GM18868 (cell line): ENCODE measurements at regions not wholly inside any gene's neighbourhood (a gene's known extent, or its start where the extent isn't known, plus 50 kb on each side); places are given as distances from the start of the nearest gene placed in this dataset.
A peak's percentile ranks its signal among the peaks of the same experiment; 100 is the strongest.

Experiments used
- ATAC-seq: cut with Tn5 transposase; IDR thresholded peaks from one replicate; pipeline ENCODE4 v1.9.1; 2021; ENCODE audit warnings: mild to moderate bottlenecking, moderate library complexity; ENCODE audit not compliant: unreplicated experiment

DNA sequence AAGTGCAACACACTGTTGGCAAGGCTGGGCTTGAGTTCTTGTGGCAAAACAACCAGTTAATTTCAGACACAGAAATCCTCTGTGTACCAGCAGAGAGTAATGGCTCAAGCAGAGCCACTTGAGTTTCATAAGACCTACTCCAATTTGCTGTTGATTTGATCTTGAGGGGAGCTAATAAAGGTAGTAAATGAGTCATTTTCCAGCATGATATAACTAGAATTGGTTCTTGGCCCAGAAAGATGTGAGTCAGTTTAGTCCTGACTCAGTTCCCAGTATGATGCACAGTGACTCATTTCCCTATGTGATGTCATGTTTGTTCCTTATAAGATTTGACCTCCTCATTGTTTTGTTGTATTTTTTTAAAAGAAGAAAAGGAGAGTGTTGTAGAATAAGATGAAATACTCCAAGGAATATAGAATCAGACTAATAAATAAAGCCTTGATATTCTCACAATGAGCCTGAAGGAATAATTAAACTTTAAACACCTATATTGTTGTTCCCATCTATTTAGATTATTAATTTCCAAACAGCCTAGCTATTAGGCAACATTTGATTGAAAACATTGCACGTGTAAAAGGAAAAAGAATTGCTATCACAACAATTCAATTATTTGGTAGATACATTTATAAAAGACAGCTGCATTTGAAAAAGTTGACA is 186.2 kb downstream of the REEP3 start:
- peak; percentile 87 for ATAC-seq

DNA sequence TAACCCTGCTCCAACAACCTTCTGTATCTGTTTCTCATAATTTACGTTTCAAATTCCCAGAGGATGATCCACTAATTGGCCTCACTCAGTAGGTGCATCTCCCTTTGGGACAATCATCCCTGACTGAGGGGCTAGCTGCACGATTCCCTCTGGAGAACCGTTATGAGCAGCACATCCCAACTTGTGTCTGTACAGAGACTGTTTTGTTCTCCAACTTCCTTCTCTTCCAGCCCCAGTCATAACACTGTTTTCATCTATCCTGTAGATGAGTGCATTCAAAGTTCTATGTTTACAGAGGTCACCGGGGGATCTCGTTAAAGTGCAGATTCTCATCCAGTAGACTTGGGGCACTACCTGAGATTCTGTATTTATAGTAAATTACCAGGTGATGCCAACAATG is 187.2 kb downstream of the REEP3 start:
- no peak for ATAC-seq

DNA sequence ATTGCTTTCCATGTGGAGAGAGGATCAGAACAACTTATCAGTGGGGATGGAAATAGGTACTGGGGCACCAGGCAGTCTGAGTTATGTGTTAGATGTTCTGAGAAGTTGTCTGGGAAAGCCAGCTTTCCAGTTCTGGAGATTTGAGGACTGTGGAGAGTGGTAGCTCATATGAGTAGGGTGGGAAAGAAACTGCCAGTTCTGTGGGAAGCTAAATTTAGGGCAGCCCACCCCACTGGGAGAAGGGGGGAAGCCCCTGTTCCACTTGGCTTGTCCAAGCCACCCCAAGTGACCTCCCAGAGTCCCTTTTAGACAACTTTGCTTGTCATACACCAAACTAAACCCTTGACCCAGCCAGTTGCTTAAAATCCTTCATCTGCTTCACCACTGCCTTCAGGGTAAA is 189.5 kb downstream of the REEP3 start:
- ATAC-seq = no peak

DNA sequence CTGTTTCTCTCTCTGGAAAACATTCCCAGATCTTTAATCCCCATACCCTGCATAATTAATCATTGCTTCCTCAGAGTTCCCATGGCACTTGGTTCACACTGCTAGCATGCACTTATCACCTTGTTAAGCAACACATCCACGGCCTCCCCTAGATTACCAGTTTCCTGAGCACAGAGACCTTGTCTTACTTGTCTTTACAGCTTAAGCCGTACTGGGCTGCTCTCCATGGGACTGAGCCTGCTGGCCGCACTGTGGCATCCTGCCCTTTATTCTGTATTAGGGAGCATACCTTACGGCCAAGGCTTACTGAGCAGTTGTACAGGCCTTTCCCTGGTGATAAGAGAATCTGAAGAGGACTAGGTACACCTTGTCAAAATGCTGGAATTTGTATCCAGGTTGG is 190.2 kb downstream of the REEP3 start:
- no peak for ATAC-seq

DNA sequence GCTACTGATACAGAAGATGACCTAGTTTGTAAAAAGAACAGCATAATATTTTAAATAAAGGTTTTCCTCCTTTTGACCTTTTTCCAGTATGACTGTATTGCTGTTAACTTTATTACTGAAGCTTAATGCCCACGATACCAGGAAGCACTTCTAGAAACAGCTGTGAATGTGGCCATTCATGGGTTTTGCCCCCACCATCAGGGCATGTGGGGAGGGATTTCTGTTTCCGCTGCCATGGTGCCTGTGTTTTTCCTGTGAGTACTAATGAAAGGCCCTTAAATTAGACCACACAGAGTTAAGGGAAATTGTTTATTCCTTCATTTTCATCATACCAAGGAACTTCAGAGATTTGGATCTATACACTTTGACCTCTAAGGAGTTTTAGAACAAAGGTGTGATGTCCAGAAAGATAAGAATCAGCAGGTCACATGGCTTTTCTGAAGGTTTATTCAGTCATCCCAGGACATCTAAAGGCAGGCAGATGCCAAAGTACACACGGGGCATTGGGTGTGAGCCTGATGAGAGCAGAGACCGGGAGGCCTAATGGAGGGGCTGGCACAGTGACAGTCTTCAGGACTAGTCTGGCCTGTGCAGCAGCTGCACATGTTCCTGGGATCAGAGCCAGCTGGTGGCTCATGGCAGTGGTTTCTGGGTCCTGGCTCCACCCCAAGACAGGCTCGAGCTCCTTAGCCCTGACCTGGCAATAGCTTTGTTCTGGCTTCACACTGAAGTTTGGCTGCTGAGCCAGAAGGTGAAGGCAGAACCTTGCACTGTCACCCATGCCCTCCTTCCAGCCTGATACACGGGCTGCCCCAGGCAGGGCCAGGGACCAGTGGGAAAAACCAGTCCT is 190.9 kb downstream of the REEP3 start:
- ATAC-seq = no peak

DNA sequence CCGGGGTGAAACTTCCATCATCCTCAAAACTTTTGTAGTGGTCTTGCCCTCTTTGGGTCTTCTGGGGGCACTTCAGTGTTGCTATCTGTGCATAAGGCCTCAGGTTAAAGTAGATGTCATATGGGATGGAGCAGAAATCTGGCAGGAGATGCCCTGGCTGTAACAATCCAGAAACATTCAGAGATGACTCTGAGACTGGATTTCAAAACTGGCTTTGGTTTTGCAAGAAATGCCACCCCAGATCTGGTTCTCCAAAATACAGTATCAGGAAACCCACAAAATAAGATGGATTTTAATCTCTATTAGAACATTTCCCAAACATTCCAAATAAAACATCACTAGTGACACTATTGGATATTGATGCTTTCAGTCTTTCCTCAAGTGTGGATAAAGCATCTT is 191.5 kb downstream of the REEP3 start:
- ATAC-seq = no peak

DNA sequence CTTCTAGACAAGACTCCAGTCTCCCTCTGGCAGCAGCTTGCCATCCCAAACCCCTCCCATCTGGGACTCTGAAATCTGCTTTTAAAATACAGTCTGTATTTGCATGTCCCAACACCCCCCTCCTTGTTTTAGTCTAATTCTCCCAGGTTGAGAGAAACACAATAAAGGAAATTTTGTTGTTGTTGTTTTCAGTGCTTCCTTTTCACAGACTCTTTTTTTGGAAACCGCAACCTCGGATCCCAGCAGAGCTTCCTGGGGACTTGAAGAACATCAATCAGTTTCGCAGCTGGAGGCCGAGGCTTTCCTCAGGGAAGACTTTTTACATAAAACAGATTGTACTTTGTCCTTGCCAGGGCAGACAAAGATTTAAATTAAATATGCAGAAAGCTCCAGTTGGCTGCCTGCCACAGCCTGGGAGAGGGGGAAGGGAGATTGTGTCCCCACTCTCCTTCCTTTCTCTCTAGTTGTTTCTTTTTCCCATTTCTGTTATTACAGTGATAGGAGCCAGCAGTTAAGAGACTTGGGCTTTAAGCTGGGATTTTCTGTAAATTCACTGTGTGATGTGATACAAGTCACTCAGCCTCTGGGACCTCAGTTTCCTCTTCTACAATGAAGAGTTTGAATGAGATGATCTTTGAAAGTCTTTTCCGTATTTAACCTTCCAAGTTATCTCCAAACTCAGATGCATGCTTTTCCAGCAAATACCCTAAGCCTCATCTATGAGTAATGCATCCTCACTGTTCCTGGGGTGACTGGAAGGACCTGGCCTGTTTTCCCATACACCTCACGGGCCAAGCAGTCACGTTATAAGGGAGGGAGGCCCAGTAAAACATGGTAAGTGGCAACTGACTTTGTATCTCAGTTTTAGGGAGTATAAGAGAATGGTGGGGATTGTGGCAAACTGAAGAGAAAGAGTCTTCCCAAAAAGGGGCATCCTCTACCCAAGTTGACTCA is 192.3 kb downstream of the REEP3 start:
- ATAC-seq = no peak

DNA sequence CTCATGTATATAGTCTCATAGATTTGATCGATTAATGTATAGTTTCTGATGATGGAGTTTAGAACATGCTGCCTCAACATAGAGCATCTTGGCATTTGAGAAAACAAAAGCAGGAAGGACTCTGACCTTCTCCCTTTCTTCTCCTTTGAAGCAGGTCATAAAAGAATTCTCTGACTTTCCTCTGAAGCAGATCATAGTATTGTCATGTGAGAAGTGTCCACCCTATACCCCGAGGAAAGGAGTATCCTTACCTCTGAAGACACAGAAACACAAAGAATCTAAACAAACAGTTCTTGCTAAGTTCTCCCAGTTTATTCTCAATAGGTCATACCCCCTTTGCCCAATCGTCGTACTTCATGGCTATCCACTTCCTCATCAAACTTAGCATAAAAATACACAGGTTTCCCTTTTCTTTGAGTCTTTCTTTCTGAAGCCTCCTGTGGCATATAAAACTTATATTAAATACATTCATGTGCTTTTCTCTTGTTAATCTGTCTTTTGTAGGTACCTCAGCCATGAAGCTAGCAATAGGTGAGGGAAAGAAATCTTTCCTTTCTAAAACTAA is 194.9 kb downstream of the REEP3 start:
- no peak for ATAC-seq

DNA sequence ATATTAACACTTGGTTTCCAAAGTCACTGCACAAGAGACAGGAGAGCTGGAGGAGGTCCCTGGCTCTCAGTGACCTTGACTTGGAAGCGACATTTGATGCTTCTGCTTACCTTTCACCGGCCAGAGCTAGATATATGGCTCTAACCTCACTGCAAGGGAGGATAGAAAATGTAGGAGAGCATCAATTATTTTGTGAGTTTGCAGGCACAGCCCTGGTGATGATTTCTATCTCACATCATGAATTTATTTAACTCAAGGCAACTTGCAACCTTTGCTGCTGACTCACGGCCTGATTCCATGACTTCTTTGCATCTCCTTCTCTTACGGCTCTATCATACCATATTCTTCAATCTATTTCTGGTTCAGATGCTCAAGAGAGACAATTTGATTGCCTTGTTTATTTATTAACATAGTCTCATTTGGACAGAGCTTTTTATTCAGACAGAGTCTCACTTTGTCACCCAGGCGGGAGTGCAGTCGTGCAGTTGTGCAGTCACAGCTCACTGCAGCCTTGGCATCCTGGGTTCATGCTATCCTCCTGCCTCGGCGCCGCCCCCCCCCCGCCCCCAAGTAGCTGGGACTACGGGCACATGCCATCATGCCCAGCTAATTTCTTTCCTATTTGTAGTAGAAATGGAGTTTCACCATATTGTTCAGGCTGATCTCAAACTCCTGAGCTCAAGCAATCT is 196.0 kb downstream of the REEP3 start:
- ATAC-seq = no peak

DNA sequence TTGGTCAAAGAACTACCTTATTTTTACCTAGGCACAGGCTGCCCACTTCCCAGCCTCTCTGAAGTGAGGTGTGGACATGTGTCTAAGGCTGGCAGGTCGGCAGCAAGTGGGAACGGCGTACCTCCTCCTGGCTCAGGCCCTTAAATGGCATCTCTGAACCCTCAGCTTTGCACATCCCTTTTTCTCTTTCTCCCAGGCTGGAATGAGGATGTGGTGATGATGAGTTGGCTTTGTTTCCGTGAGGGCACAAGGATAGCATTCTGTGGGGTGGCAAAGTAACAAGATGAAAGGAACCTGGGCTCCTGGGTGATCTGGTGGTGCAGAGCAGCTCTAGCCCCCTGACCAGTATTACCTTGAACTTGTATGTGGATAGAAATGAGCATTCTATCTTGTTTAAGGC is 196.8 kb downstream of the REEP3 start:
- no peak for ATAC-seq

DNA sequence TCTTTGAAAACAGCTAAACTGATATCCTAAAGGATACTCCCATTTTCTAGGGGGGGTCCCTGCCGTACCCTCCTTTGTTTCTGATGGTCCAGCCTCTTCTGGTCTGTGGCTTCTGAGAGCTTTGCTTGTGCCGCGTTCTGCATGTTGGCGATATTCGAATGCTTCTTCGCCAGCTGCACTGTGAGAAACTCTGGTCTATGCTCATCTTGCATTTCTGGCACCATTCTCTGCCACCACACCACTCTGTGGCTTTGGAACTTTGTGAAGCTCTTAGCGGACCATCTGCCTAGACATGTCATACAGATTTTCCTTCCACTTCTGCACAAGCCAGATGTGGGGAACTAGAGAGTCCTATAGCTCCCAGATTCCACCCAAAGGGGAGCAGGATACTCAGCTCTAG is 197.2 kb downstream of the REEP3 start:
- ATAC-seq = no peak

DNA sequence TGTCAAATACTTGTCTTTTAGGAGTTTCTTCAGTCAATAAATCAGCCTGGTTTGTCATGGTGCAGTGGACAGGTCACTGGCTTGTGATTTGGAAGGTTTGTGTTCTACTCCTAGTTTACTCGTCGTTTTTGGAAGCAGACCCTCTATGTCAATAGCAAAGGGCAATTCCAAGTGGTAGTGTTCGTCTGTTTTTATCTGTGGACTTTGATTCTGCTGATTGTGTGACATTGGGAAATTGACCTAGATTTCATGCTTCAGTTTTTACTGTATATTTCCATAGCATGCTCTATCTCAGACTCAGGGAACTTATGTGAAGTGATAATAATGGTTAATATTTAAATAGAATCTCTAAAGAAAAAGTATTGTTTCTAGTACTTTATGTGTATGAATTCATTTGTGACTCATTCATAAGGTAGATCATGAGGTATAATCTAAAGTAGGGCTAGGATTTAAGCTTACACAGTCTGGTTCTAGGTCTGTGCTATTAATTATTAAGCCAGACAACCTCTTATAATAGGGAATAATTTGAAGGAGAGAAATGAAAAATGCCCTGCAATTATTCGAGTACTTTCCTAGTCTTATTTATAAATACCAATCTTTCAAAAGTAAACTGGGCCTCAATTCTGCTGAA is 198.1 kb downstream of the REEP3 start:
- ATAC-seq = no peak

DNA sequence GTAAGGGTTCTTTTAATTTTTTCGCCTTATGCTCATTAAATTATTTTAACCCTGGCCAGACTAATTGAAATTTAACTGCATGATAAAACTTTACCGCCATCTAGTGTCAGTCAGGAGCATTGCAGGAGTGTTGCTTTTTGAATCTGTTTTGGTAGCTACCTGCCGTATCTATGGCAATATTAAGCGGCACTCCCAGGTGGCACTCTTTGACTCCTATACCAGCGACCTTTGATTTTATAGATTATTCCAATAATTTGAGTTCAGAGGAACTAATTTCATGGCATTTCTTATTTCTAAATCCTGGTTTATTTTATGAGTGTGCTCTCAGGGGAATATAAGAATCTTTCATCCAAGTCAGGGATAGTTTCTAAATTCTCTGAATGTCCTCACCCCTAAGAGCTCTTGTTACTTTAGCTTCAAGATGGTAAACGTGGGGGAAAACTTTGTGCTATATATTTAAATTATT is 198.9 kb downstream of the REEP3 start:
- ATAC-seq = peak; percentile 59

DNA sequence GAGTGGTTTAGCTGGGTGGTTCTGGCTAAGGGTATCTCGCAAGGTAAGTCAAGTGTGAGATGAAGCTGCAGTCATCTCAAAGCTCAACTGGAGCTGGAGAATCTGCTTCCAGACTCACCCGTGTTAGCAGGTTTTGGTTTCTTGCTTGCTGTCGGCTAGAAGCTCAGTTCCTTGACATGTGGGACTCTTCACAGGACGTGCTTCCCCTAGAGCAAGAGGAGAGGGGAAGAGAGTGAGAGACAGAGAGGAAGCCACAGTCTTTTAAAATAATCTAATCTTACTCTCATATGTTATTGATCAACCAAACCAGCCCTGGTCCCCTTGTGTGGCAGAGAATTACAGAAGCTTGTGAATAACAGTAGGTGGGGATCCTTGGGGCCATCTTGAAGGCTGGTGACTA is 199.5 kb downstream of the REEP3 start:
- peak; percentile 61 for ATAC-seq

DNA sequence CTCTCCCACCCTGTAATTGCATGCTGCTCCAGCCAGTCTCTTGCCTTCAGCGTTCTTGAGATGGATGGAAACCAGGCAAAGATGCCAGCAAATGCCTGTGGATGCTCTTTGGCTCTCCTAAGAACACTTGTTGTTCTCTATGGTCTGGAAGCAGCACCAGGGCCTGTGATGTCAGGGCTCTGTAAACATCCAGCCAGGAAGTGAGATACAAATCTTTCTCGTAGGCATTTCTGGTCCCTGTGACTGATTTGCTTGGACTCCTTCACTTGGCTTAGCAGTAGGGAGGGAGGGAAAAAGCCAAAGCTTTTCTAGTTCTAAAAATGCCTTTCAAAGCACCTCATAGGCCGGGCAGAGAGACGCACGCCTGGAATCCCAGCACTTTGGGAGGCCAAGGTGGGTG is 201.3 kb downstream of the REEP3 start:
- ATAC-seq = no peak

DNA sequence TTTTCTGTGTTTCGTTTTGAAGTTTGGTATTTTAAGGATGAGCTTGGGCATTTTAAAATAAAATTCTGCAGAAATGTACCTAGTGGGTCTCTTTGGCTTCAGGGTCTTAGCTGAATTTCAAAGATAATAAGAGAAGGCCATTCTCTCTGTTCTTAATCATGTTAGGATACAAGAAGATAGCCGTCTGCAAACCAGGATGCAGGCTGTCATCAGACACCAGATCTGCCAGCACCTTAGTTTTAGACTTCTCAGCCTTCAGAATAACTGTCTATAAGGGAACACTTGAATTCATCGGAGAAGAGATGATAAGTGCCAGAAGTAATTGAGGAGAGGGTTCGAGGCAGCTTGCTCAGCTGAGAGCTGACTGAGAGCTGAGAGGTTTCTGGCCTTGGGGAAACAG is 202.1 kb downstream of the REEP3 start:
- ATAC-seq = no peak

DNA sequence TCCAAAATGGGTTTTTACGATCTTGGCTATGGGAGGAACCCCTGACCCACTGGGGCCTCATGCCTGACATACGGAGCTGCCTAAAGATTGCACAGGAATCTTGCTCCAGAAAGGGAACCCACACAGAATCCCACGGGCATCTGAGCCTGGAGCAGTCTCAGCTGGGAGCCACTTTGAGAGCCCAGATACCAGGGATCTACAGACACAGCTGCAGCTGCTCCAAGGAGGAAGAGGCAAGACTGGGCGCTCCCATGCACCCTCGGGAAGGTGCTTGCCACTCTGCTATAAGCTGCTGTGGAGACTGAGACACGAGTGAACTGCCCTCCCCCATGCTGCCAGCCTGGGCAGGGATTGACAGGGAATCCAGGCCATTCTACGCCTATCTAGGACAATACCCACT is 202.5 kb downstream of the REEP3 start:
- ATAC-seq = no peak

DNA sequence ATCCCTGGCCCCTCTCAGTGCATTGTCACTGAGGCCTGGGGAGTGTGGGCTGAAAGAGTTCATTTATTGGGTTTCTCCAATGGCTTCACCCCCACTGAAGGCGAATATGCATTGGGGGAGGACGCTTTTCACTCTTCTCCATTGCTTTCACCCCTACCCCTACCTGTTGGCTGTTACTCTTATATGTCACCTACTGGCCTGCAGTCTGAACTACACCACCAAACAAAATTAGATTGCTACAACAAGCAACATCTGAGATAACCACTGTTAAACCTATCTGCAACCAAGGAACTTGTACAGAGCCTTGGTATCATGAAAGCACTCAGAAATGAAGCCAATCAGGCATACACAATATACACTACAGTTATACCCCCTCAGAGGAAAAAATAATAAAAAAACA is 203.7 kb downstream of the REEP3 start:
- ATAC-seq = no peak

DNA sequence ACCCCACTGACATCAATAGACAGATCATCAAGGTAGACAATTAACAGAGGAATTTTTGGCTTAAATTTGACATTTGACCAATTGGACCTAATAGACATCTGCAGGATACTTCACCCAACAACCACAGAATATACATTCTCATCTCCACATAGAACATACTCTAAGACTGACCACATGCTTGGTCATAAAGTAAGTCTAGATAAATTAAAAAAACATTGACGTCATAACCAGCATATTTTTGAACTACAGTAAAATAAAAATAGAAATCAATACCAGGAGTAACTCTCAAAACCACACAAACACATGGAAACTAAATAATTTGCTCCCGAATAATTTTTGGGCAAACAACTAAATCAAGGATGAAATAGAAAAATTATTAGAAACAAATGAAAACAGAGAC is 205.7 kb downstream of the REEP3 start:
- ATAC-seq = no peak

DNA sequence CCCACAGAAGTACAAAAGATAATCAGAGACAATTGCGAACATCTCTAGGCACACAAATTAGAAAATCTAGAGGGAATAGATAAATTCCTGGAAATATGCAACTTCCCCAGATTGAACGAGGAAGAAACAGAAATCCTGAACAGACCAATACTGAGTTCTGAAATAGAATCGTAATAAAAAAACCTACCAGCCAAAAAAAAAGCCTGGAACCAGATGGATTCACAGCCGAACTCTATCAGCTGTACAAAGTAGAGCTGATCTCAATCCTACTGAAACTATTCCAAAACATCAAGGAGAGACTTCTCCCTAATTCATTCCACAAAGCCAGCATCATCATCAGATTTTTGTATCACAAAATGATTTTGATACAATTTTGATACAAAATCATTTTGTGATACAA is 206.4 kb downstream of the REEP3 start:
- ATAC-seq = no peak
